ENCODE measurements at regions not wholly inside any gene's neighbourhood (a gene's known extent, or its start where the extent isn't known, plus 50 kb on each side); places are given as distances from the start of the nearest gene placed in this dataset.

DNA sequence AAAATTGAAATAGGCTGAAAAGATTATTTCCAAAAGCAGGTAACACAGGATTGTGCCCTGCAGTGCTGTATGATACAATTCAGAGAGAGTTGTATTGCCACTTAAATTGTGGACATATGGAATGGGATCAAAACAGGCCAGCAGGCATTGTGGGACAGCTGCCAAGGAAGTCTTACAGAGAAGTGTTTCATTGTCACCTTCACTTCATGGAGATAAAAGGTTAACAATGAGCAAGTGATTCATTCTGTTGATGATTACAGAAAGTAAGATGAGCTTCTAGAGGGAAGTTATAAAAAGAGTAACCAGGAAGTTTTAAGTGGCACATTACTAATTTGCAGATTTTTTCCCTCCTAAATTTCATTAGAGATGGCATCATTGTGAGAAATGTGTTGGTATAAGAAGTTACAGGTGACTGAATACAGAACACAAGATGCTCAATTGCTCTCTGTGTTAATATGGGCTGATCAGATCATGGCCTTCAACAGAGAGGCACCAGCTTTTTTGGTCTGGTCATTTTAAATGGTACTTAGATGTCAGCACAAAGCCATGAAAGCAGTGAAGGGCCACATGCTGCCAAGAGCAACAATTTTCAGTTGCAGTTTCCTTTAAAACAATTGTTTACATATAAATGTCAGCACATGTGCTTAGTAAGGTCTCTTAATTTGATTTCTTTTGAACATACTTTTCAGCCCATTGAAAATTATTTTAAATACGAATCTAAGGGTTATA, 402.5 kb upstream of the FKBP1C start:
- TF ChIP-seq, protein P1, sequence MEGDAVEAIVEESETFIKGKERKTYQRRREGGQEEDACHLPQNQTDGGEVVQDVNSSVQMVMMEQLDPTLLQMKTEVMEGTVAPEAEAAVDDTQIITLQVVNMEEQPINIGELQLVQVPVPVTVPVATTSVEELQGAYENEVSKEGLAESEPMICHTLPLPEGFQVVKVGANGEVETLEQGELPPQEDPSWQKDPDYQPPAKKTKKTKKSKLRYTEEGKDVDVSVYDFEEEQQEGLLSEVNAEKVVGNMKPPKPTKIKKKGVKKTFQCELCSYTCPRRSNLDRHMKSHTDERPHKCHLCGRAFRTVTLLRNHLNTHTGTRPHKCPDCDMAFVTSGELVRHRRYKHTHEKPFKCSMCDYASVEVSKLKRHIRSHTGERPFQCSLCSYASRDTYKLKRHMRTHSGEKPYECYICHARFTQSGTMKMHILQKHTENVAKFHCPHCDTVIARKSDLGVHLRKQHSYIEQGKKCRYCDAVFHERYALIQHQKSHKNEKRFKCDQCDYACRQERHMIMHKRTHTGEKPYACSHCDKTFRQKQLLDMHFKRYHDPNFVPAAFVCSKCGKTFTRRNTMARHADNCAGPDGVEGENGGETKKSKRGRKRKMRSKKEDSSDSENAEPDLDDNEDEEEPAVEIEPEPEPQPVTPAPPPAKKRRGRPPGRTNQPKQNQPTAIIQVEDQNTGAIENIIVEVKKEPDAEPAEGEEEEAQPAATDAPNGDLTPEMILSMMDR (conservative IDR thresholded peaks at IDR 0.05; ENCODE audit: low read depth in 2 of 2): no peak
- TF ChIP-seq CREB1 (CRISPR knock-in tag; IDR thresholded peaks at IDR 0.05; ENCODE audit: low read depth): no peak
- no peak for TF ChIP-seq EZH2phosphoT487 (IDR thresholded peaks at IDR 0.05; ENCODE audit: unreplicated experiment)
- TF ChIP-seq EZH2 (IDR thresholded peaks at IDR 0.05; ENCODE audit: low read depth, unreplicated experiment): no peak

Data from GM23338 (cell line).